Body of pancreas (tissue), 4 donors: ENCODE measurements at regions not wholly inside any gene's neighbourhood (a gene's known extent, or its start where the extent isn't known, plus 50 kb on each side); places are given as distances from the start of the nearest gene placed in this dataset.

Experiments used
- POLR2A ChIP-seq, 3 donors: fragments of 450-650 bp; IDR thresholded peaks; one replicate each; pipeline ENCODE4 v1.6.1; 2016; ENCODE audit warnings: antibody characterized with exemption in 3 of 3, mild to moderate bottlenecking in 2 of 3
- TF ChIP-seq, protein P1 (sequence below), 7 experiments: fragments of 450-650 bp in 4 of 7; fragments of 200-600 bp in 3 of 7; sonication (generic) in 3 of 7; IDR thresholded peaks; one replicate each; pipeline ENCODE4 v1.5.1; 2016 to 2019; ENCODE audit warnings: antibody characterized with exemption in 7 of 7

- TF ChIP-seq, protein P1, sequence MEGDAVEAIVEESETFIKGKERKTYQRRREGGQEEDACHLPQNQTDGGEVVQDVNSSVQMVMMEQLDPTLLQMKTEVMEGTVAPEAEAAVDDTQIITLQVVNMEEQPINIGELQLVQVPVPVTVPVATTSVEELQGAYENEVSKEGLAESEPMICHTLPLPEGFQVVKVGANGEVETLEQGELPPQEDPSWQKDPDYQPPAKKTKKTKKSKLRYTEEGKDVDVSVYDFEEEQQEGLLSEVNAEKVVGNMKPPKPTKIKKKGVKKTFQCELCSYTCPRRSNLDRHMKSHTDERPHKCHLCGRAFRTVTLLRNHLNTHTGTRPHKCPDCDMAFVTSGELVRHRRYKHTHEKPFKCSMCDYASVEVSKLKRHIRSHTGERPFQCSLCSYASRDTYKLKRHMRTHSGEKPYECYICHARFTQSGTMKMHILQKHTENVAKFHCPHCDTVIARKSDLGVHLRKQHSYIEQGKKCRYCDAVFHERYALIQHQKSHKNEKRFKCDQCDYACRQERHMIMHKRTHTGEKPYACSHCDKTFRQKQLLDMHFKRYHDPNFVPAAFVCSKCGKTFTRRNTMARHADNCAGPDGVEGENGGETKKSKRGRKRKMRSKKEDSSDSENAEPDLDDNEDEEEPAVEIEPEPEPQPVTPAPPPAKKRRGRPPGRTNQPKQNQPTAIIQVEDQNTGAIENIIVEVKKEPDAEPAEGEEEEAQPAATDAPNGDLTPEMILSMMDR (IDR thresholded peaks at IDR 0.05): no peak
- no peak for TF ChIP-seq POLR2A (IDR thresholded peaks at IDR 0.05)
Measured at GRCh38 chr13:87981416-87981815, 310.2 kb downstream of the SLITRK5 start.
